NB4 (cell line): ENCODE measurements at regions not wholly inside any gene's neighbourhood (a gene's known extent, or its start where the extent isn't known, plus 50 kb on each side); places are given as distances from the start of the nearest gene placed in this dataset.

Experiments
- CTCF ChIP-seq: IDR thresholded peaks from one replicate; pipeline ENCODE4 v1.5.1; 2012; ENCODE audit warnings: low read depth, low read length
- POLR2A ChIP-seq: IDR thresholded peaks from 2 replicates; pipeline ENCODE4 v1.6.1; 2011; ENCODE audit warnings: mild to moderate bottlenecking; ENCODE audit not compliant: insufficient read length; ENCODE audit errors: extremely low read depth

DNA sequence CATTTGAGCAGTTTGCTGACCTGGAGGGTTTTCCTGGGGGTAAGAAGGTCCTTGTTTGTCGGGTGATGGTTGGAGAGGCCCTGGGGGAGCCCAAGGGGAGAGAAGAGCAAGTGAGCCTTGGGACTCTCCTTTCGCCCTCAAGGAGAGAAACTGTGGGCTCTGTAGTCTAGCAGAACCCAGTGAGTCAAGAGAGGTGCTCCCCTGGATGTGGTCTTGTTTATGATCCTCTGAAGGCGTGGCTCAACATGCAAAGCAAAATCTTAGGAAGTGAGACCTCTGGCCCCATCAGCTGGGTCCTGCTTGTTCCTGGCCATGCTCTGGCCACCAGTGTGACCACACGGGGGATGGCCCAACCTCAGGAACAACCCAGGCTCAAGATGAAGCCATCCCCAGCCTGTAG is 66.5 kb upstream of the ALX4 start:
- TF ChIP-seq POLR2A = no peak
- no peak for TF ChIP-seq CTCF
